ENCODE measurements at regions not wholly inside any gene's neighbourhood (a gene's known extent, or its start where the extent isn't known, plus 50 kb on each side); places are given as distances from the start of the nearest gene placed in this dataset.
"Not testable (repeated sequence)": the region's sequence is repeated elsewhere in the genome, so short reads cannot be mapped to it uniquely, and the experiment has no call there.

DNA sequence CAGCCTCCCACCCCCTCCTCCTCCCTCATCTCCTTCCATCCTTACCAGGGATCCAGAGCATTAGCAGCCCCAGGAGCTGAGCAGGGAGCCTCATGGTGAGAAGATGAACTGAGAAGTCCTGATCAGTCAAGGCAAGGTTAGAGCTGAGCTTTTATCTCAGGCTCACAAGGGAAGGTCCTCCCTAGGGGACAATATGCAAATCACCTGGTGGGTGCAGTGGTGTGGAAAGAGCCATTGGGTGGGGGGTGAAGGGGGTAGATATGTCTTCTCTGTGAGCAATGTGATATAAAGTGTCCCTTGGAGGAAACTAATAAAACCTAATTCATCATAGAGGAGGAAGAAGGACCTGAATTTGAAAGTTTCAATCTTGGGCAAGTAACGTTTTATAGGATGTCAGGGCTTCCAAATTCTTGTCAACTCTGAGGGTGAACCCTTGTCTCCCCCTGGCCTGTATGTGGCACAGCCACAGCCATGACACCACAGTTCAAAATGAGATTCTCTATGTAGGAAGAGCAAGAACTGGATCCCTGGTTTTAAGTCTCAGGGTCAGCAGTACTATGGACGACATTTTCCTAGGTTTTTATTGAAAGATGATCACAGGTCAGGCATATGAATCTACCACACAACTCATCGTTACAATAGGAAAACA is 543.5 kb downstream of the RPIA start:
- not testable (repeated sequence) for DNase-seq

DNA sequence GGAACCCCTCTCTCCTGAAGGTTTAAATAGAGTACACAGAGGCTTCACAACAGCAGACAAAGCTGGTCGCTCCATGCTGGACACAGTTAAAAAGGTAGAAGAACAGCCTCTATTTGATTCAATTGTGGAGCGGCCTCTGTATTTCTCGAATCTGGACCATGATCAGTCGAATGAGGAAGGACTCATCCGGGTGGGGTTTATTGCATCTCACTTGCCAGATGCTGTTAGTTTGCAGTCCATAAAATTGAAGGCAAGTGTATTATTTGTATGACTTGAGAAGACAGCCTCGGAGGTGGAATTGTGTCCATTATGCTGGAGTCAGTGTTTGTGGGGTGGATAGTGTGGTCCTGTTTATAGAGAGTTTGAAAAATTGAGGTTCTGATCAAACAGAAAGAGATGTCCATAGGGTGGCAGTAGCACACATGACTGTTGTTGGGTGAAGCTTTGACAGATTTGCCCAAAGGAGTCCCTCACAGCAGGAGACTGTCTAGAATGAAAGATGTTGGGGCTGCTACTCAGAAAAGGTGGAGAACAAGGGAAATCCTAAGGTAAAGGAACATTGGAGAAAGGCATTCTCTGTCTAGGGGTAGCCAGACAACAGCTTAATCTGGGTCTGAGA is 545.5 kb downstream of the RPIA start:
- not testable (repeated sequence) for DNase-seq

GRCh38 chr2:89237783-89238182 is 546.3 kb downstream of the RPIA start:
- DNase-seq, result not testable (repeated sequence)

DNA sequence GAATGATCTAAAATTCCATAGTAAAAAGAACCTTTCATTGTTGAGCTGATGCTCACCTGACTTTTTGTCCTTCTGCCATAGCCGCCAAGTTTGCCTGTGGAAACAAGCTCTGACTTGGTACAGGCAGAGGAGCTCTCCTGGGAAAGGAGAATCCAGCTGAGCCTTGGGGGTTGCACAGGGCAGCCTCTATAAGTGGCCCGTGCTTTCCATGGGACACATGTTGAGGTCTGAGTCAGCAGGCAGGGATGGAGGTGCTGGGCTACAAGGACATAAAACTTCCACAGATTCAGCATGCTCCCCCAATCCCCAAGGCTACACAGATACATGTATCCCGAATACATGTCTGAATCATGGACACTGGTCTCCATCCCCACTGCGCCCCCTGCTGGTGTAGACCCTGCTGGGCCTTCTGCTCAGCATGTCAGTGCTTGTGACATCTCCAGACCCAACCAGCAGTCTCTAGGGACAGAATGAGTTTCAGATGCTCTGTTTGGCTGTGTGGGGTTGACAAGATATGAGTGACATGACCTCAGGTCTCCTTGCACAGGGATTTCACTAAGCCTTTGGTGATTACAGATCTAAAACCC is 551.7 kb downstream of the RPIA start:
- not testable (repeated sequence) for DNase-seq

DNA sequence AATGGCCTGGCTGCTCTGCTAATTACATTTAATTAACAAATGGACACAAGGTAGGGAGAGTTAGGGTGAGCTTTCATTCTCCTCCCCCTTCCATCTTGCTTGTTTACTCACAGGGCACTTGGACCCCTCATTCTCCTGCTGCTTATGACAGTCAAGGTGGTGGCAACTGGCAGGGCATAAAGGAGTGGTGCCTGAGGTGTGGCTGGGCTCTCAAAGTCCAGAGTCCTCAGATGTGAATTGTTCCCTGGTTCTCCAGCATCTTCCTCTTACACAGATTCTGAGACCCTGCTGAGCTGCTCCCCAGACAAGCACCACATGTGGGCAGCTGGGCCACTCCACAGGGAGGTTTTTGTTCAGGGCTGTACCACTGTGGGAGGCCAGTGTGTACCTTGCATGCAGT is 552.9 kb downstream of the RPIA start:
- DNase-seq, result not testable (repeated sequence)

- DNase-seq, result not testable (repeated sequence)
Measured at GRCh38 chr2:89245478-89245877, 554.0 kb downstream of the RPIA start.

GRCh38 chr2:89246027-89246426 is 554.6 kb downstream of the RPIA start:
- not testable (repeated sequence) for DNase-seq

DNA sequence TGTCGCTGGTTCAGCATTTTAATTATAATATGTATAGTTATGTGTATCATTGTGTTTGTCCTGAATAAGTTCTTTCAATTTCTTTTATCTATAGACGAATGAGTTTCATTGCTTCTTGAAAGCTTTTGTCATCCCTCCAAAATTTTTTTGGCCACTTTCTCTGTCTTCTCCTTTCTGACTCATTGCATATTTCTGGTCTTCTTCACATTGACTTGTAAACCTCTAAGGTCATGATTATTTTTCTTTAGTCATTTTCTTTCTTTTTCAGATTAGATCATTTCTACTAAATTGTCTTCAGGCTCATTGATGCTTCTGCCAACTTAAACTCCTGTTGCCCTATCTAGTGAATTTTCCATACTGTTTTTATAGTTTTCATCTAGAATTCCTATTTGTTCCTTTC is 555.1 kb downstream of the RPIA start:
- DNase-seq, result not testable (repeated sequence)

- DNase-seq, result not testable (repeated sequence)
Measured at GRCh38 chr2:89255013-89255412, 563.5 kb downstream of the RPIA start.

DNA sequence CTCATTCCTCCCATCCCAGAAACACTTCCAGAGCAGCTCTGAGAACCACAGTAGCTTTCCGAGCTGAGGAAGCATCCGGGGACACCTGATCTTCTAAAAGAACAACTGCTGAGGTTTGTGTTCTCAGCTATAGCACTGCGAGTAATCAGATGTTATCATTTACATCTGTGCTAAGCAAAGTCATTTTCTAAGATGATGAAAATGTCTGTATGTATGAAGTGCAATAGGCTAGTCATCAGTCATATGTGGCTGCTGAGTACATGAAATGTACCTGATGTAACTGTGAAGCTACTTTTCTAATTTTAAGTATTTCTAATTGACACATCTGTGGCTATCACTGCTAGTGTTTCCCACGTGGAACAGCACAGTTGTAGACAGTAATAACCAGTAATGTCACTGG is 582.0 kb downstream of the RPIA start:
- DNase-seq, result not testable (repeated sequence)

DNA sequence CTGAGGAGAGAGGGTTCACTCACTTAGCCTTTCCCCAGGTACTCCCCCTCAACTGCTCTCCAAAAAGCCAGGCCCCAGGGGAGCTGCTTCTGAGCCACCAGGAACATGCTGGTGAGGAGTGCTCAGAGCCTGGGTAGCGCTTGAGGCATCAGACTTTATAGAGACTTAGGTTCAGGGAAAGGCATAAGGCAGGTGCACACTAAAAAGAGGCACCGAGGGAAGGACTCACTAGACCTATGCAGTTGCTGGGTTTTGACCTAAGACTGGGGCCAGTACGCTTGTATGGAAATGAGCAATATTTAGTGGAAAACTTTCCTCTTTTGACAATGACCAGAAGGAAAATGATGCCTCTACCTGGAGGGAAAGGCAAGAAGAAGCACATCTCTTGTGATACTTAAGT is 589.1 kb downstream of the RPIA start:
- DNase-seq, result not testable (repeated sequence)

DNA sequence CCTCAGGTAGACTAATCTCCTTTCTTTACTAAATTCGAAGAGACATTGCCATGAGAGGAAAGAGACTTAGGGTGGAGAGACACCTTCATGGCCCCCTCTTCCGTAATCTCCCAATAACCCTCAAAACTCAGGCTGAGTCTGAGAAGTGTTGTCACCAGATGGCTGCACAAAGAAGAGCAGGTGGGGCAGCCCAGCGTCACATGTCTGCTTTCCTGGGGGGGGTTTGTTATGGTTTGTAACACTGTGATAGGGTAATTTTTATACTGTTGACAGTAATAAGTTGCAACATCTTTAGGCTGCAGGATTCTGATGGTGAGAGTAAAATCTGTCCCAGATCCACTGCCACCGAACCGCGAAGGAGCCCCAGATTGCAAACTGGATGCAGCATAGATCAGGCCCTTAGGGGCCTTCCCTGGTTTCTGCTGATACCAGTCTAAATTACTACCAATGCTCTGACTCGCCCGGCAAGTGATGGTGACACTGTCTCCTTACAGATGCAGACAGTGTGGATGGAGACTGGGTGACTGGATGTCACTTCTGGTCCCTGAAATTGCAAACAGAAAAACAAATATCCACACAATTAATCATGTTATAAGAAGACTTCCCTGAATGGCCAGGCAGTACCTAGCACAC is 595.1 kb downstream of the RPIA start:
- not testable (repeated sequence) for DNase-seq

GRCh38 chr2:89287084-89287483 is 595.6 kb downstream of the RPIA start:
- not testable (repeated sequence) for DNase-seq

DNA sequence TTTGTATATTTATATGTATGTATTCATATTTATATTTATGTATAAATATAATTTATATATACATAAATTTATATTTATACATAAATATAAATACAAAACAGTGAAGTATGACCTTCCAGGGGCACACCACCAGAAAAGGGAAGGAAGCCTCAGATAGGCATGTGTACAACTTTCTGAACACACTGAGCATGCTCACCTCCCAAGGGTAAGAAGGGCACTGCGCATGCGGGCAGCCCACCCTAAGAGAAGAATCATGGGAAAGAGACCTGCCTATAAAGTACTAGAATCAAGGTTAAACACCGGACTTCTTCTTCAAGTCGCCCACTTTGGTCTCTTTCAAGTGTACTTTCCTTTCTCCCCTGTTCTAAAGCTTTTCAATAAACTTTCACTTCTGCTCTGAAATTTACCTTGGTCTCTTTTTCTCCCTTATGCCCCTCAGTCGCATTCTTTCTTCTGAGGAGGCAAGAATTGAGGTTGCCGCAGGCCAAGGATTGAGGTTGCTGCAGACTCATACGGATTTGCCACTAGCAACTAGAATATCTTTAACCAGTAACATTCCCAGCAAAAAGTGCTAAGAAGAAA is 600.3 kb downstream of the RPIA start:
- DNase-seq, result not testable (repeated sequence)

GRCh38 chr2:89293399-89293798 is 601.9 kb downstream of the RPIA start:
- not testable (repeated sequence) for DNase-seq

DNA sequence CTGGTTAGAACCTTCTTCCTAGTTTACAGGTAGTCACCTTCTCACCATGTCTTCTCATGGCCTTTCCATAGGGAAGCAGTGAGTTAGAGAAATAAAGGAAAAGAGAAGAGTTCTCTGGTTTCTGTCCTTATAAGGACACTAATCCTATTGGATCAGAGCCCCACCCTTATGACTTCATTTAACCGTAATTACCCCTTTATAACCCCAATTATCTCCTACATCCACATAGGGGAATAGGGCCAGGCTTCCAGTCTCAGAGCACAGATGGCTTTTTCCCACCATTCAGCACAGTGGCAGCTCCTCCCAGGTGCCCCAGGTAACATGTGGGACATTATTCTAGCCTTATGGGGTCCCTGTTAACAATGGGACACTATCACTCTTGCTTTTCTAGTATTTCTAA is 602.9 kb downstream of the RPIA start:
- DNase-seq, result not testable (repeated sequence)

GRCh38 chr2:89296820-89297398 is 605.4 kb downstream of the RPIA start:
- not testable (repeated sequence) for DNase-seq

GRCh38 chr2:89299196-89299595 is 607.7 kb downstream of the RPIA start:
- DNase-seq, result not testable (repeated sequence)

- DNase-seq, result not testable (repeated sequence)
Measured at GRCh38 chr2:89305623-89306022, 614.1 kb downstream of the RPIA start.

DNA sequence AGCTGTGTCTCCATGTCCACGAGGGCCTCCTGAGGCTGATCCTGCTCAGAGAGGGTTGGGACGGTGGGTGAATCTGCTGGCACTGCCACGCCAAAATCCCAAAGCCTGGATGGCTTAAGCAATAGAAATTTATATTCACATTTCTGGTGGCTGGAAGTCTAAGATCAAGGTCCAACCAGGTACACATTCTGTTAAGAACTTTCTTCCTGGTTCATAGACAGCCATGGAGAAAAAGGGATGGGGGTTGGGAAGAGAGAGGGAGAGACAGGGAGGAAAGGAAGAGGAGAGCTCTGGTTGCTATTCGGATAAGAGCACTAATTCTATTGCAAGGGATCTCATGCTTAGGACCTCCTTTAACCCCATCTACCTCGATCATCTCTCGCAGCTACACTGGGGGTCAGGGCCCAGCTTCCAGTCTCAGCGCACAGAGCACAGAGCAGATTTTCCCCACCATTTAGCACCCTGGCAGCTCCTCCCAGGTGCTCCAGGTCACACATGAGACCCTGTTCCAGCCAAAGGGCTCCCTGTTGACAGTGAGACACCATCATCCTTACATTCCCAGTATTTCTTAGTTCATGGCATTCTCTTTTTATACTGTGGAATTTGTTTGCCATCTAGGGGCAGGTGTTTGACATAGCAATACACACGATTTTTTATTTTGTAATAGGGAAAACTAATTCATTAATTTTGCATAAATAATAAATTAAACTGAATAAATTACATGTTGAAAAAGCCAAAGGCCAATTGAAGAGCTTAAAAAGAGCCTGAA is 615.6 kb downstream of the RPIA start:
- not testable (repeated sequence) for DNase-seq

DNA sequence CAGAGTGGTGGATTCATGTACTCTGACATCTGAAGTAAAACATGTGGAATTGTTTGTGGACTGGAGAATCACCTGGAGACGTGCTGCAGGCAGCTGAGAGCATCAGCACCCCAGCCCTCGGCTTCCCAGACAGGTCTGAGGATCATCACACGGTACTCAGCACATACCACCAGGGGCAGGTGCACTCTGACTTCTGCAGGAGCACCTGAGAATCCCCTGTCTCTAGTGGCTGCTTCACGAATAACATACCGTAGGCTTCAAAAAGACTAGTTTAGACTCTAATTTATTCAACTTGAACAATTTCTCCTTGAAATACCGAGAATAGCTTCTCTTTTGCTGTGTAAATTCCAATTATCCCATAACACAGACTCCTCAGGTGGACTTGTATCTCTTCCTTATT is 627.5 kb downstream of the RPIA start:
- DNase-seq, result not testable (repeated sequence)

DNA sequence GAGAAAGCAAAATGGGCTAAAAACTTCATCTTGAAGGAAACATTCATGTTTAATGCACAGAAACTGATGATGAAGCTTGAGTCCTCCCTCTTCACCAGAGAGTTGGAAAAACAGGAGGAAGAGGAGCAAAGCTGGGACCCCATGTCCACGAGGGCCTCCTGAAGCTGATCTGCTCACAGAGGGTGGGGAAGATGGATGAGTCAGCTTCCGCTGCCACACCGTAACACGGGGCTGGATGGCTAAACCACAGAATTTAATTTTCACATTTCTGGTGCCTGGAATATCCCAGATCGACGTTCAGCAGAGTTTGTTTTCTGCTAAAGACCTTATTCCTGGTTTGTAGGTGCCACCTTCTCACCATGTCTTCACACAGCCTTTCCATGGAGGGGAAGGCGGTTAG is 634.4 kb downstream of the RPIA start:
- DNase-seq, result not testable (repeated sequence)
